ENCODE measurements at regions not wholly inside any gene's neighbourhood (a gene's known extent, or its start where the extent isn't known, plus 50 kb on each side); places are given as distances from the start of the nearest gene placed in this dataset.

- no peak for TF ChIP-seq TEAD4 (IDR thresholded peaks at IDR 0.05)
- TF ChIP-seq TCF12 (IDR thresholded peaks at IDR 0.05; ENCODE audit: low read depth): no peak
- no peak for TF ChIP-seq EP300 (IDR thresholded peaks at IDR 0.05; ENCODE audit: borderline replicate concordance)
- TF ChIP-seq CEBPB (IDR thresholded peaks at IDR 0.05): no peak
- no peak for TF ChIP-seq CREB1 (IDR thresholded peaks at IDR 0.05; ENCODE audit: low read depth)
- TF ChIP-seq TAF1 (IDR thresholded peaks at IDR 0.05; ENCODE audit: low read depth): no peak
- TF ChIP-seq RAD21 (IDR thresholded peaks at IDR 0.05; ENCODE audit: low read depth): no peak
- no peak for TF ChIP-seq FOXM1 (IDR thresholded peaks at IDR 0.05; ENCODE audit: borderline replicate concordance, low read depth)
- no peak for TF ChIP-seq NFIC (IDR thresholded peaks at IDR 0.05)
- no peak for TF ChIP-seq MAX (IDR thresholded peaks at IDR 0.05)
- TF ChIP-seq EGR1 (IDR thresholded peaks at IDR 0.05): no peak
- no peak for TF ChIP-seq YY1 (IDR thresholded peaks at IDR 0.05; ENCODE audit: low read depth)
- TF ChIP-seq, protein P1, sequence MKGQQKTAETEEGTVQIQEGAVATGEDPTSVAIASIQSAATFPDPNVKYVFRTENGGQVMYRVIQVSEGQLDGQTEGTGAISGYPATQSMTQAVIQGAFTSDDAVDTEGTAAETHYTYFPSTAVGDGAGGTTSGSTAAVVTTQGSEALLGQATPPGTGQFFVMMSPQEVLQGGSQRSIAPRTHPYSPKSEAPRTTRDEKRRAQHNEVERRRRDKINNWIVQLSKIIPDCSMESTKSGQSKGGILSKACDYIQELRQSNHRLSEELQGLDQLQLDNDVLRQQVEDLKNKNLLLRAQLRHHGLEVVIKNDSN (IDR thresholded peaks at IDR 0.05): no peak
- TF ChIP-seq REST (IDR thresholded peaks at IDR 0.05; ENCODE audit: low read depth): no peak
- no peak for TF ChIP-seq ZBTB7A (IDR thresholded peaks at IDR 0.05; ENCODE audit: low read depth)
Observed at GRCh38 chr9:3001311-3001710, 157.4 kb upstream of the PUM3 start.

GRCh38 chr9:2992427-2992826 lies 148.5 kb upstream of the PUM3 start:
- TF ChIP-seq, protein P1 (IDR thresholded peaks at IDR 0.05): no peak
- no peak for TF ChIP-seq NFIC (IDR thresholded peaks at IDR 0.05)

GRCh38 chr9:2991292-2991691 lies 147.4 kb upstream of the PUM3 start:
- TF ChIP-seq TEAD4 (IDR thresholded peaks at IDR 0.05): no peak
- TF ChIP-seq YY1 (IDR thresholded peaks at IDR 0.05; ENCODE audit: low read depth): no peak
- TF ChIP-seq, protein P1 (IDR thresholded peaks at IDR 0.05): no peak
- no peak for TF ChIP-seq CEBPB (IDR thresholded peaks at IDR 0.05)
- no peak for TF ChIP-seq EP300 (IDR thresholded peaks at IDR 0.05; ENCODE audit: borderline replicate concordance)

GRCh38 chr9:2987679-2988078 lies 143.8 kb upstream of the PUM3 start:
- TF ChIP-seq CREB1 (IDR thresholded peaks at IDR 0.05; ENCODE audit: low read depth) (no peak), RAD21 (IDR thresholded peaks at IDR 0.05; ENCODE audit: low read depth) (no peak), ZBTB7A (IDR thresholded peaks at IDR 0.05; ENCODE audit: low read depth) (no peak), TCF12 (IDR thresholded peaks at IDR 0.05; ENCODE audit: low read depth) (no peak), CEBPB (IDR thresholded peaks at IDR 0.05) (no peak), REST (IDR thresholded peaks at IDR 0.05; ENCODE audit: low read depth) (no peak), EGR1 (IDR thresholded peaks at IDR 0.05) (no peak), MAX (IDR thresholded peaks at IDR 0.05) (no peak), TAF1 (IDR thresholded peaks at IDR 0.05; ENCODE audit: low read depth) (no peak), EP300 (IDR thresholded peaks at IDR 0.05; ENCODE audit: borderline replicate concordance) (no peak), TEAD4 (IDR thresholded peaks at IDR 0.05) (no peak), NFIC (IDR thresholded peaks at IDR 0.05) (no peak)

GRCh38 chr9:2985343-2985742 lies 141.4 kb upstream of the PUM3 start:
- no peak for TF ChIP-seq RAD21 (IDR thresholded peaks at IDR 0.05; ENCODE audit: low read depth)
- no peak for TF ChIP-seq EP300 (IDR thresholded peaks at IDR 0.05; ENCODE audit: borderline replicate concordance)
- TF ChIP-seq CREB1 (IDR thresholded peaks at IDR 0.05; ENCODE audit: low read depth): no peak
- TF ChIP-seq TCF12 (IDR thresholded peaks at IDR 0.05; ENCODE audit: low read depth): no peak
- TF ChIP-seq TEAD4 (IDR thresholded peaks at IDR 0.05): no peak
- TF ChIP-seq, protein P1 (IDR thresholded peaks at IDR 0.05): no peak
- no peak for TF ChIP-seq YY1 (IDR thresholded peaks at IDR 0.05; ENCODE audit: low read depth)
- no peak for TF ChIP-seq MAX (IDR thresholded peaks at IDR 0.05)
- no peak for TF ChIP-seq TAF1 (IDR thresholded peaks at IDR 0.05; ENCODE audit: low read depth)
- TF ChIP-seq EGR1 (IDR thresholded peaks at IDR 0.05): no peak
- no peak for TF ChIP-seq CEBPB (IDR thresholded peaks at IDR 0.05)
